Heart left ventricle (tissue), 13 donors: ENCODE measurements at regions not wholly inside any gene's neighbourhood (a gene's known extent, or its start where the extent isn't known, plus 50 kb on each side); places are given as distances from the start of the nearest gene placed in this dataset.
"Not testable (repeated sequence)": the region's sequence is repeated elsewhere in the genome, so short reads cannot be mapped to it uniquely, and the experiment has no call there.

Experiments
- POLR2A ChIP-seq, 2 donors: fragments of 450-650 bp; IDR thresholded peaks; one replicate each; pipeline ENCODE4 v1.6.1; 2017; ENCODE audit warnings: antibody characterized with exemption in 2 of 2, mild to moderate bottlenecking in 2 of 2, moderate library complexity in 2 of 2
- TF ChIP-seq, protein P1 (sequence below), 12 donors: fragments of 200-600 bp; sonication (generic) in 4 of 12; IDR thresholded peaks; one replicate each; pipeline versions ENCODE4 v1.5.0 to v1.8.0; 2018 to 2022; ENCODE audit warnings: antibody characterized with exemption in 12 of 12, mild to moderate bottlenecking in 5 of 12
- donor health status: ischemic (EF 13 %, LVEDD 7.1; RV severe dilation, severe dysfunction).
- donor health status: DM: no; HTN: yes; CAD: no.
- donor health status: DM: no; HTN: no; CAD: no.
- donor health status: ischemic (EF 25% LVEDD 6.9; RV normal size, moderate dysfunction).
- donor health status: ischemic (EF 25% LVEDD 5.7; RV mildly dilated, moderate dysfunction).
- donor health status: ischemic (EF 35%, LVEDD 5.7; RV mildly dilated, moderate dysfunction).
- donor health status: nonischemic (EF 11% LVEDD 7.7; RV severe dilation, severe dysfunction).
- donor health status: DM: yes; HTN: yes; CAD: no.
- donor health status: PGD.
- donor health status: ischemic (EF 29% LVEDD 5.4; RV normal size, mild dysfunction).
- donor health status: nonischemic (EF 23%, LVEDD 6.1; RV moderate dilation, normal function).

- TF ChIP-seq, protein P1, sequence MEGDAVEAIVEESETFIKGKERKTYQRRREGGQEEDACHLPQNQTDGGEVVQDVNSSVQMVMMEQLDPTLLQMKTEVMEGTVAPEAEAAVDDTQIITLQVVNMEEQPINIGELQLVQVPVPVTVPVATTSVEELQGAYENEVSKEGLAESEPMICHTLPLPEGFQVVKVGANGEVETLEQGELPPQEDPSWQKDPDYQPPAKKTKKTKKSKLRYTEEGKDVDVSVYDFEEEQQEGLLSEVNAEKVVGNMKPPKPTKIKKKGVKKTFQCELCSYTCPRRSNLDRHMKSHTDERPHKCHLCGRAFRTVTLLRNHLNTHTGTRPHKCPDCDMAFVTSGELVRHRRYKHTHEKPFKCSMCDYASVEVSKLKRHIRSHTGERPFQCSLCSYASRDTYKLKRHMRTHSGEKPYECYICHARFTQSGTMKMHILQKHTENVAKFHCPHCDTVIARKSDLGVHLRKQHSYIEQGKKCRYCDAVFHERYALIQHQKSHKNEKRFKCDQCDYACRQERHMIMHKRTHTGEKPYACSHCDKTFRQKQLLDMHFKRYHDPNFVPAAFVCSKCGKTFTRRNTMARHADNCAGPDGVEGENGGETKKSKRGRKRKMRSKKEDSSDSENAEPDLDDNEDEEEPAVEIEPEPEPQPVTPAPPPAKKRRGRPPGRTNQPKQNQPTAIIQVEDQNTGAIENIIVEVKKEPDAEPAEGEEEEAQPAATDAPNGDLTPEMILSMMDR (IDR thresholded peaks at IDR 0.05): not testable (repeated sequence)
- not testable (repeated sequence) for TF ChIP-seq POLR2A (IDR thresholded peaks at IDR 0.05)
These were observed 200.2 kb upstream of the ZNF322 start for GRCh38 chr6:26859771-26860163.
